Mucosa of descending colon (tissue), 3 donors: ENCODE measurements at regions not wholly inside any gene's neighbourhood (a gene's known extent, or its start where the extent isn't known, plus 50 kb on each side); places are given as distances from the start of the nearest gene placed in this dataset.
A peak's percentile ranks its signal among the peaks of the same experiment; 100 is the strongest.

ENCODE experiments used
- ATAC-seq: fragments of 200-7000 bp; cut with Tn5 transposase; one replicate; pipeline ENCODE4 v1.9.1; 2020; ENCODE audit warnings: mild to moderate bottlenecking, moderate library complexity
- DNase-seq, 3 donors: peaks; one replicate each; pipeline ENCODE4 v3.0.0-alpha.2; 2020
- H3K36me3 ChIP-seq: fragments of 200-600 bp; one replicate; pipeline ENCODE4 v1.8.0; 2021; ENCODE audit warnings: low read depth, mild to moderate bottlenecking
- H3K4me1 ChIP-seq: fragments of 200-600 bp; one replicate; pipeline ENCODE4 v1.8.0; 2021; ENCODE audit warnings: low read depth, mild to moderate bottlenecking
- H3K4me3 ChIP-seq: fragments of 200-600 bp; one replicate; pipeline ENCODE4 v1.8.0; 2021; ENCODE audit warnings: mild to moderate bottlenecking
- H3K9me3 ChIP-seq: fragments of 200-600 bp; one replicate; pipeline ENCODE4 v1.8.0; 2021; ENCODE audit warnings: mild to moderate bottlenecking
- CTCF ChIP-seq: fragments of 200-600 bp; IDR thresholded peaks from one replicate; pipeline ENCODE4 v1.8.0; 2022; ENCODE audit warnings: antibody characterized with exemption, mild to moderate bottlenecking
- intact Hi-C, 2 donors: fragments of 100-400 bp; cut with DNase I in 1 of 2; cut with micrococcal nuclease in 1 of 2; formaldehyde crosslinking; loops; one replicate each; pipeline versions ENCODE4 v1.11.0 to v1.11.1; 2022; cut with DNase I, micrococcal nuclease
- donor health status: DM: no; HTN: no; CAD: no; lungs with moderate emphysema.
- donor health status: DM: no; HTN: no; CAD: no.
- donor health status: DM: no; HTN: yes; CAD: no.

GRCh38 chr2:22279541-22279940 is 1105.4 kb upstream of the KLHL29 start:
- TF ChIP-seq CTCF: no peak
- intact Hi-C loops: no loop called here
- ATAC-seq: no peak

GRCh38 chr2:22281033-22281432 is 1103.9 kb upstream of the KLHL29 start:
- Histone ChIP-seq H3K36me3 (no peaks in the 10 kb centered on the region), H3K4me1 (no peaks in the 10 kb centered on the region), H3K4me3 (no peak overlapping the region), H3K9me3 (no peaks in the 10 kb centered on the region)
- TF ChIP-seq CTCF: no peak
- intact Hi-C loops: no loop called here
- ATAC-seq: no peak
- DNase-seq: peak in 1 of 3 donors; percentile 7

More at GRCh38 chr2:22279541-22279940, 1105.4 kb upstream of the KLHL29 start:
- no peak for DNase-seq
- Histone ChIP-seq H3K4me1 (no peaks in the 10 kb centered on the region), H3K36me3 (no peaks in the 10 kb centered on the region), H3K4me3 (no peak overlapping the region), H3K9me3 (no peaks in the 10 kb centered on the region)

GRCh38 chr2:22282220-22282619 is 1102.8 kb upstream of the KLHL29 start:
- Histone ChIP-seq H3K36me3 (no peaks in the 10 kb centered on the region), H3K4me3 (no peak overlapping the region), H3K9me3 (no peaks in the 10 kb centered on the region), H3K4me1 (no peaks in the 10 kb centered on the region)
- DNase-seq: no peak
- intact Hi-C loops: no loop called here
- no peak for TF ChIP-seq CTCF
- ATAC-seq: no peak

GRCh38 chr2:22282916-22283315 is 1102.1 kb upstream of the KLHL29 start:
- no peak overlapping the region for H3K4me3 ChIP-seq
- no peaks in the 10 kb centered on the region for H3K36me3 ChIP-seq
- no peak for DNase-seq
- TF ChIP-seq CTCF: no peak
- intact Hi-C loops: no loop called here
- H3K9me3 ChIP-seq: no peaks in the 10 kb centered on the region
- ATAC-seq: no peak
- H3K4me1 ChIP-seq: no peaks in the 10 kb centered on the region

GRCh38 chr2:22283436-22283835 is 1101.5 kb upstream of the KLHL29 start:
- intact Hi-C loops: no loop called here
- Histone ChIP-seq H3K4me3 (no peak overlapping the region), H3K9me3 (no peaks in the 10 kb centered on the region), H3K36me3 (no peaks in the 10 kb centered on the region), H3K4me1 (no peaks in the 10 kb centered on the region)
- no peak for TF ChIP-seq CTCF
- DNase-seq: no peak
- ATAC-seq: no peak

- Histone ChIP-seq H3K9me3 (no peaks in the 10 kb centered on the region), H3K36me3 (no peaks in the 10 kb centered on the region), H3K4me1 (no peaks in the 10 kb centered on the region), H3K4me3 (no peak overlapping the region)
- TF ChIP-seq CTCF: no peak
- DNase-seq (no peak), ATAC-seq (no peak)
- intact Hi-C loops: no loop called here
These were observed 1094.7 kb upstream of the KLHL29 start for GRCh38 chr2:22290302-22290701.
